ENCODE measurements at regions not wholly inside any gene's neighbourhood (a gene's known extent, or its start where the extent isn't known, plus 50 kb on each side); places are given as distances from the start of the nearest gene placed in this dataset.

DNA sequence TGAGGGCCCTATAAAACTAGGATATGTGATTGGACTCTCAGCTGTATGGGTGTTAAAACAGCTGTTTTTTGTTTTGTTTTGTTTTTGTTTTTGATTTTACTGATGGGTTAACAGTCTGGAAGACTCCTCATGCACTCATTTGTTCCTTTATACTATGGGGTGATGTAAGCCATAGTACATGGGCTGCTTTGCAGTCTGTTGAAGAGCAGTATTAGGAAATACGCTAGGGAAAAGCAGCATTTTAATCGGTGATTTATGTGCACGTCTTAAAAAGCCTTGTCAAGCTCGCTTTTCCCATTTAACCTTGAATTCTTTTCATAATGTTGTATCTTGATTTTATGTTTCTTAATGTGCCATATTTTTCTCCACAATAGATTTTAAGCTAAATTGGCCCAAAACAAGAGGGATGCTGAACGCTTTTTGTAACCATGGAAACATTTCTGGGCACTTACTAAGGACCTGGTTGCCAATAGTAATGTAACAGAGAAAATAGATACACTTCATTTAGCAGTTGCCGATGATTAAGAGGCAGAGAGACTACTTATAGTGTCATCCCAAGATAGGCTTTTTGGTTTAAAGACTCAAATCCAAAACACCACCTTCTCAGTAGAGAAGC lies 244.0 kb downstream of the SNAPC1 start:
- no peak for DNase-seq (ENCODE audit: low read depth)

DNA sequence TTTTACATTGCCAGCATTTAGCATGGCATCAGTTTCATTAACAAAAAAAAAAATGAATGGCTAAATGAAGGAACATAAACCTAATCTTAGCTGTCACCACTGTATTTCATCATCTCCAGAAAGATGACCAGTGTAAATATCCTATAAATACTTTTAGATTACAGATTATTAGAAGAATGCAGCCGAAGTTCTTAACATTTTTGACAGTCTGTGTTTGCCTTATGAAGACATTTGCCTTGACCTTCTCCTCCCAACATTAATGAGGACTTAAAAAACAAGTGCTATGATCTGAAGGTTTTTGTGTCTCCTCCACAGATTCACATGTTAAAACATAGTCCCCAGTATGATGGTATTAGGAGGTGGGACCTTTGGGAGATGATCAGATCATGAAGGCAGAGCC lies 253.0 kb downstream of the SNAPC1 start:
- DNase-seq (ENCODE audit: low read depth) = no peak

- no peak for DNase-seq (ENCODE audit: low read depth)
Measured at GRCh38 chr14:62015945-62016344, 253.7 kb downstream of the SNAPC1 start.

GRCh38 chr14:62017651-62018230 lies 255.5 kb downstream of the SNAPC1 start:
- DNase-seq (ENCODE audit: low read depth) = no peak

DNA sequence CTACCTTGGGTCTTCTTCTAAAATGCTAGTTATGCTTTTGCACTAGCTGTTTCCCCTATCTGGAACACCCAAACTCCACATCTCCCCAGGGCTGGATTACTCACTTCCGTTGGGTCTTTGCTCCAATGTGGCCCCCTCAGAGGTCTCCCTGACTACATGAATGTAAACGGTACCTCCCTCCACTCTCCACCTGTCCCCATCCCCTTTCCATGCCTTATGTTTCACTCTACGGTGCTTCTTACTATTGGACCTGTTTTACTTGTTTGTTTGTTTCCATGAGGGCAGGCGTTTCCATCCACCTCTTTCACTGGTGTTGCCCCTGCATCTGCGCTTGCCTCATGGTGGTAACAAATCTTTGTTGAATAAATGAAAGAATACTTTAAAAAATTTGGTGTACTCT lies 256.4 kb downstream of the SNAPC1 start:
- DNase-seq (ENCODE audit: low read depth) = no peak

DNA sequence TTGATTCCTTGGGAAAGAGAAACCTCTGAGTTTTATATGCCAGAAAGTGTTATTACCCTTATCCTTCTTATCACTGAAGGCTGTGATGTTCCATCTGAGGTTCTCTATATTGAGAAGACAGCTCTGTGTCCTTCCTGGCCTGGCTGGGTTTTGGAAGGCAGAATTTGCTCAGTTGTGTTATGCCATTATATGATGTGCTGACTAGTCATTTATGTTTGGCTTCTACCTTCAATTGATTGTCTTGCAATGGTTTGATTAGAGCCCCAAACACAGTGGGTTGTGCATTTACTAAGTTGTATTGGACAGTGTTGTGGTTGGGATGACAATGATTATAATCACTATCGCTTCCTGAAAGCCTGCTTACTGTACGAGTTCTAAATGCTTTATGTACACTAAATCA lies 265.7 kb downstream of the SNAPC1 start:
- DNase-seq (ENCODE audit: low read depth) = no peak

- no peak for DNase-seq (ENCODE audit: low read depth)
Measured at GRCh38 chr14:62029569-62029924, 267.3 kb downstream of the SNAPC1 start.

DNA sequence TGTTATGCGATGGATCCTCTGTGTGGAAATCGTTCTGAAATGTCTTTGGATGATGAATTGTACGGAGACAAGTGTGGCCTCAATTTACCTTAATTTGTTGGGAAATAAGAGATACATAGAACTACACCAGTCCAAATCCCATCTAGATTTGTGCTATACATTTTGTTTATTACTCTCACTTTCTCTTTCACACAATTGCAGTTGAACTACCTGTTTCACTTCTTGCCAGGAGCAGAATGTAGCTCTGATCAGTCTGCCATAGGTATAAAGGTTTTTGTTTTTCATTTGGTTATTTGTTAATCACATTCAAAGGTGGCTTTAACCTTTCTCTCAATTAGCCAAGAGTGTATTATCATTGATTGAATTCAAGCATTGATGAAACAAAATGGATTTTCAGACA lies 268.2 kb downstream of the SNAPC1 start:
- no peak for DNase-seq (ENCODE audit: low read depth)

DNA sequence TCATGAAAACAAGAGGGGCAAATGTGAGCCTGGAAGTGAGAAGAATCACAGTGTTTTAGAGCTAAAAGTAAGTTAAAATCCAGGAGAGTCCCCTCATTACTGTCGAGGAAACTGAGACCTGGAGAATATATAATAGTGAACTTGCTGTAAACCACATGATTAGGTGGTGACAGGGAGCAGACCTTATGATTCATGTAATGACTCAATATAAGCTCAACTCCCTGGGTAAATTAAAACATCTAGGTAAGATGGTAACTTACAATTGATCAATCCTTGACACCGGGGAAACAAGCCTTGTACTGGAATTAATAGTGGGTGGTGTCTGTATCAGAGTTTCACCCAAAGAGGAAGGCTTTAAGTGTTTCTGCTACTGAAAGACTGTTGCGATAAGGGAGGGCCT lies 269.3 kb downstream of the SNAPC1 start:
- no peak for DNase-seq (ENCODE audit: low read depth)

DNA sequence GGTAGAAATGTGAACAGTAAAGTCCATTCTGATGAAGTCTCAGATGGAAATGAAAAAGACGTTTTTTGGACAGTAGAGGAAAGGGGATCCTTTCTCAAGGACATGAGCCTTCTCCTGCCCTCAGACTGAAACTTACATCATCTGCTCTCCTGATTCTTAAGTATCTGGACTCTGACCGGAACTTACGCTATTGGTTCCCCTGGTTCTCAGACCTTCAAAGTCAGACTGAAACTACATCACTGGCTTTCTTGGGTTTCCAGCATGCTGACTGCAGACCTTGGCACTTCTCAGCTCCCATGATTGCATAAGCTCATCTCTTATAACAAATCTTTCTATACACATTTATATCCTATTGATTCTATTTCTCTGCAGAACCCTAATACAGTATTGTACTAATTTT lies 291.0 kb downstream of the SNAPC1 start:
- no peak for DNase-seq (ENCODE audit: low read depth)

DNA sequence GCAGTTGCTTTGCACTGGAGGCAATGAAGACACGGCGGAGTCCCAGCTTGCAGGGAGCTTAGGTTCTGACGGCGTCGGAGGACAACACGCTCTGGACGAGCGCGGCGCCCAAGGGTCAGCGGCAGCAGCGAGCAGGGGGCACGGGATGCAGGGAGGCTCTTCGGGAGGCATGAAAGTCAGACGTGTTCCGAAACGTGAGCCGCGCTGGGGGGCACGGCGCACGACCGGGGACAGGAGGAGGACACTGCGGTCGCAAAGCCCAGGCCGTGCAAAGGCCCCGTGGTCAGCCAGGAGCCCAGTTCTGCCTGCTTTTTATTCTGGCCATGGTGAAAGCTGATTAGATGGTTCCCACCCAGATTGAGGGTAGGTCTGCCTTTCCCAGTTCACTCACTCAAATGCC lies 294.6 kb downstream of the SNAPC1 start:
- no peak for DNase-seq (ENCODE audit: low read depth)

DNA sequence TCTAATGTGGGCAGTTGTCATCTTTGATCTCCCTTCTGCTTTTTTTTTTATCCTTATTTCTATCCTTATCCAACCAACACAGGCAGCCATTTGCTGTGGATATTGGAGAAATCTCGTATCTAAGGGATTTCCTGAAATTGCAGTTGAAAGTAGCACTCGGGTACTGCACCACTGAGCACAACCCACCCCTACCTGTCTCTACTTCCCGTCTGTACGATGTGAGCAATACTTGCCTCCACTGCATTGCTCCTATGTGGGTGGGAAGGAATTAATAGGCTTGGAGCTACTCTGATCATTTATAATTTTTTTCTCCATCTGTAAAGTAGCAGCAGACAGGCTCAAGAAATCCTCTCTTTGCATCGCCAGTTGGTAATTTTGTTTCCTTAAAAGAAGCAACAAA lies 300.4 kb downstream of the SNAPC1 start:
- DNase-seq (ENCODE audit: low read depth) = no peak

- DNase-seq (ENCODE audit: low read depth) = no peak
Measured at GRCh38 chr14:62064751-62065323, 302.6 kb downstream of the SNAPC1 start.

GRCh38 chr14:62066304-62066703 lies 304.1 kb downstream of the SNAPC1 start:
- DNase-seq (ENCODE audit: low read depth) = no peak

DNA sequence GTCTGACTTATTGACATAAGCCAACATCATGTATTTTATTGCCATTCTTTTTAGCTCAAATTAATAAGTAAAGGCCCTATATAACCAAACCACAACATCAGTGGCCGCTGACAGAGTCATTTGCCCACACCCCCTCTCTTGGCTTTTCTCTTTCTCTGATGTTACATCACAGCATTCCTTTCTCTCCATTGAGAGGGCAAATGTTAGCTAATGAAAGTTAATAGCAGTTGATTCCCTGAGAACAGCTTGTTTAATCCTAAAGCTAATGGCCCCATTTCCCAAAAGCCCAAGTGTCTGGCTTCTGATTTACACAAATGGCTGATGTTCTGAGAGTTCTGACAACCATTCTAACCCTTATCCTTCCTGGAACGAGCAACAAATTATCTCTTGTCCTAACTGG lies 308.8 kb downstream of the SNAPC1 start:
- DNase-seq (ENCODE audit: low read depth) = no peak

GRCh38 chr14:62076368-62076767 lies 314.1 kb downstream of the SNAPC1 start:
- no peak for DNase-seq (ENCODE audit: low read depth)

DNA sequence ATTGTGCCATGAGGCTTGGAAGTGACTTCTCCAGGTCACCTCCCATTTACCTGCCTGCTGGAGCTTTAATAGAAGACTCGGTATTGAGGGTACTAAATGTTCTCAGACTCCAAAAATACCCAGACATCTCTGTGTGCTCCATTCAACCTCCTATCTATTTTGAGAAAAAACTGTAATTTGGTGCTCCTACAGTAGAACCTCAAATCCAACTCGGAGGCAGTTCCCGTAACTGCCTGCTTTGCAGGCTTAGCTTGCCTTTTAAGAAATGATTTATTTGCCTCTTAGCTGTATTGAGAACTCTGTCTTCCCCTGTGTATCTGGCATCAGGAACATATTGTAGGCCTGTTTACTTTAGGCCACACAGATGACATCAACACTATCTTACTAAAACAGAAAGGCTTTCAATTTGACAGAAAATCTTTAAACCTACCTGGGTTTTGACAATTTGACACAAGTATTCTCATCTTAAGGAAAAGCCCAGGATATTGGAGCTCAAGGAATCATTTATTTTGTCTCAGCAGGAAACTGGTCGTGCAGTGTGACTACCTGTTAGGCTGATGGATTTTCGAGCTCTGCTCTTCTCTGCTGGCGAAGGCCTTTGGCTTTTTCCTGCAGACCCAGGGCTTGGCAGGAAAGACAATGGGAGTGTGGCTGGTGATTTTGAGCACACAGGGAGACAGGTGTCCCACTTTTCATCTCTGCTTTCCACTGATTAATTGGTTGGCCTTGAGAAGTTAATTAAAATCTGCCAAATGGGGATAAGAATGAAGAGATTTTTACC lies 314.8 kb downstream of the SNAPC1 start:
- DNase-seq (ENCODE audit: low read depth) = no peak

DNA sequence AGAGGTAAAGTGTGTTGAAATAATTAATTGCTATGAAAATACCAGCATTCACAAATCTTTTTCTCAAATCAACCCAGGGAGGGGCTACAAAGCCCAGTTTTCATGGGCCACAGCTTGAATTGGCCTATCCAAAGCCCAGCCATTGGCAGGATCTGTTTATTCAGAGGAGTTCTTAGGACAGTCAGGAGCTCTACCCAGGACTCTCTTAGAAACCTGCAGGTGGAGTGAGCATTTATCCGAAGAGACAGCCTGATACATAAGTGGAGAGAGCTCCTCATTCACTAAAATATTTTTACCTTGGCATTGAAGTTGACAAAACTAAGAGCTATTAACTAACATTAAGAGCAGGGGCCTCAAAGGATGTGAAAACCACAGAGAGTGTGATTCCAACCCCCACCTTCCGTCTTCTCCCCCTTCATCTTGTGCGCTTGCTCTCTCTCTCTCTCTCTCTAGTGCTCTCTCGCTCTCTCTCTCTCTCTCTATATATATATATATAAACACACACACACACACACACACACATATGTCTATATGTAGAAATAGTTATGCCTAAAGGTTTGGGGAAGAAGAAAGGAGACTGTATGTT lies 315.5 kb downstream of the SNAPC1 start:
- DNase-seq (ENCODE audit: low read depth) = no peak

DNA sequence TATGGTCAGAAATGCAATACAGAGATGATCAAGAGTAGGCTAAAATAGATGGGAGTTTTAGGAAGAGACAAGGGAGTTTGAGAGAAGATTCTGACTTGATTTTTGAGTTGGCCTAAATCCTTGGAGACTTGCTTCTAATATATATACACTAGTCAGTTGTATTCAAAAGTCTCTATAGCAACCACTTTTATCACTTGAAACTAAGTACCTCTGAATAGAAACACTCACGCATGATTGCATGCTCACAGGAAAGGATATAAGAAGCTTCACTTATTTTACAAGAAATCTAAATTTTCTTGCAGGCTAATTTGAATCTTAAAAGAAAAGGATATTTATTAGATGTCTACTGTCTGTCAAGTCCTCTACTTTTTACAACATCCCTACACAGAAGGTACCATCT lies 316.8 kb downstream of the SNAPC1 start:
- DNase-seq (ENCODE audit: low read depth) = no peak

- DNase-seq (ENCODE audit: low read depth) = no peak
Measured at GRCh38 chr14:62081012-62081612, 318.9 kb downstream of the SNAPC1 start.

- no peak for DNase-seq (ENCODE audit: low read depth)
Measured at GRCh38 chr14:62081951-62082350, 319.7 kb downstream of the SNAPC1 start.

DNA sequence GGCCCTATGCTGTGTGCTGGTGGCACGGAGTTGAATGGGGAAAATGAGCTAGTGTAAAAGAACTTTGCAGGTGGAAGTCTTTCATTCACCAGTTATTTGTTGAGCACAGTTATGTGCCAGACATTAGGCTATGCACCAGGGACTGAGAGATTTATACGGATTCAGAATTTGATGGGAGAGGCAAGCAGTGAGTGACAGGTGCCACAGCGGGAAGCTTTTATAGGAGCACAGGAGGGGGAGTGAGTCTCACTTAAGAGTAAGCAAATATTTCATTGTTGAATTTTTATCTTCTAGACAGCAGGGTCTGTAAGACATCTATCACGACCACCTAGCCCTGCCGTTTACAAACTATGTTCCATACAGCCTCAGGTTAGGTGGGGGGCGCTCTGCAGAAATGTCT lies 320.6 kb downstream of the SNAPC1 start:
- no peak for DNase-seq (ENCODE audit: low read depth)

DNA sequence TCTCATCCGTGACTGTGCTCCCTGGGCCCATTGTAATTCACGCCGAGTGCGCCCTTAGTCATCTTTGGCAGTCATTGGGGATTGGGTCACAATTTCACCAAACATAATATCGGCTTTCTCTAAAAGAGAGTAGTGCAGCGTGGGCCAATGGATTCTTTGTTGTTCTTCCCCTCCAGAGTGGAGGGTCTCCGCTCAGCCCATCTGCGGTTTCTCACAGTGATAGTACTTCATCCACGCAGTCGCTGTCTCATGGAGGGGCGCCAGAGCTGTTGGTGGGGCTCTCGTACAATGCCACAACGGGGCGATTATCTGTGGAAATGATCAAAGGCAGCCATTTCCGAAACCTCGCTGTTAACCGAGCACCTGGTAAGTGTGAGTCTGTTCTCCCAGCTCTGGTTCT lies 321.8 kb downstream of the SNAPC1 start:
- no peak for DNase-seq (ENCODE audit: low read depth)

All from HS-27A (cell line).